HepG2 (cell line): ENCODE measurements at regions not wholly inside any gene's neighbourhood (a gene's known extent, or its start where the extent isn't known, plus 50 kb on each side); places are given as distances from the start of the nearest gene placed in this dataset.
"Not testable (repeated sequence)": the region's sequence is repeated elsewhere in the genome, so short reads cannot be mapped to it uniquely, and the experiment has no call there.

ENCODE experiments used
- CTCF ChIP-seq: sonication (generic); formaldehyde crosslinking; IDR thresholded peaks from 2 replicates; pipeline ENCODE4 v1.5.0; 2020; ENCODE audit warnings: mild to moderate bottlenecking, missing genetic modification reagents, moderate library complexity
- EZH2 ChIP-seq: conservative IDR thresholded peaks from 2 replicates; pipeline ENCODE4 v1.6.1; 2012; ENCODE audit warnings: mild to moderate bottlenecking, low read depth, low read length, moderate library complexity
- FOSL2 ChIP-seq: sonication (generic); formaldehyde crosslinking; IDR thresholded peaks from 2 replicates; pipeline ENCODE4 v1.4.0; 2020; ENCODE audit warnings: missing genetic modification reagents
- HMGXB4 ChIP-seq, 2 experiments: sonication (generic) in 1 of 2; formaldehyde crosslinking in 1 of 2; IDR thresholded peaks; 2 replicates each; pipeline versions ENCODE4 v1.4.0 to v1.6.1; 2018 to 2020; ENCODE audit warnings: missing genetic modification reagents in 2 of 2, borderline replicate concordance in 1 of 2, low read depth in 1 of 2, mild to moderate bottlenecking in 1 of 2, missing biosample characterization in 1 of 2
- NFE2 ChIP-seq: sonication (generic); formaldehyde crosslinking; IDR thresholded peaks from 2 replicates; pipeline ENCODE4 v1.4.0; 2020; ENCODE audit warnings: missing genetic modification reagents
- ZNF3 ChIP-seq: IDR thresholded peaks from 2 replicates; pipeline ENCODE4 v1.7.0; 2017; ENCODE audit warnings: inconsistent platforms
- ZNF737 ChIP-seq: sonication (generic); formaldehyde crosslinking; IDR thresholded peaks from 2 replicates; pipeline ENCODE4 v1.5.0; 2020; ENCODE audit warnings: missing genetic modification reagents, mild to moderate bottlenecking, borderline replicate concordance
- ZSCAN21 ChIP-seq: sonication (generic); formaldehyde crosslinking; IDR thresholded peaks from 2 replicates; pipeline ENCODE4 v1.8.0; 2022; ENCODE audit warnings: mild to moderate bottlenecking, missing genetic modification reagents, moderate library complexity, borderline replicate concordance

DNA sequence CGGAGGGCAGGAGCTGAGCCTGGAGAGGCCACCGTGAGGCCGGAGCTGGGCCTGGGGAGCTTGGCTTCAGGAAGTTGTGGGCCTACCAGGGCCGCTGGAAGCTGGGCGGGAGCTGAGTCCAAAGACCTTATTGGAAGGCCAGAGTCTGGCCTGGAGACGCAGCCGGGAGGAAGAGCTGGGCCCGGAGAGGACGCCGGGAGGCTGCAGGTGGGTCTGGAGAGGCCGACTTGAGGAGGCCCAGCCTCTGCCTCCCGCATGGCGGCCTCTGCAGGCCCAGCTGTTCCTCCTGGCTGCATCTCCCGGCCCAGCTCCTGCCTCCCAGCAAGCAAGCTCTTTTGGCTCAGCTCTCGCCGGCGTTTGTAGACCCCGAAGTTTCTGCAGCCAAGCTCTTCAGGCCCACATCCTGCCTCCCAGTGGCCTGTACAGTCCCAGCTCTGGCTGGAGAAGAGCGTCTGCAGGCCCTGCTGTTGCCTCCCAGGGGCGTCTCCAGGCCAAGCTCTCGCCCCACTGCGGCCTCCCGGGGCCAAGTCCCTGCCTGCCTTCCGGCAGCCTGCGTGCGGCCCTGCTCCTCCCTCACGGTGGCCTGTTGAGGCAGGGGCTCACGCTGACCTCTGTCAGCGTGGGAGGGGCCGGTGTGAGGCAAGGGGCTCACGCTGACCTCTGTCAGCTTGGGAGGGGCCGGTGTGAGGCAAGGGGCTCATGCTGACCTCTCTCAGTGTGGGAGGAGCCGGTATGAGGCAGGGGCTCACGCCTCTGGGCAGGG, 70.4 kb upstream of the COBL start:
- not testable (repeated sequence) for TF ChIP-seq ZSCAN21 (CRISPR knock-in tag); FOSL2 (CRISPR knock-in tag); CTCF (CRISPR knock-in tag); ZNF3 (CRISPR knock-in tag); HMGXB4 (CRISPR knock-in tag; IDR thresholded peaks at IDR 0.05; ENCODE audit: borderline replicate concordance in 1 of 2, low read depth in 1 of 2); EZH2; ZNF737 (CRISPR knock-in tag); NFE2 (CRISPR knock-in tag)
